Chondrocyte (in vitro differentiated cells): ENCODE measurements at regions not wholly inside any gene's neighbourhood (a gene's known extent, or its start where the extent isn't known, plus 50 kb on each side); places are given as distances from the start of the nearest gene placed in this dataset.

ENCODE experiments used
- DNase-seq: peaks from one replicate; pipeline ENCODE4 v3.0.0; 2021; ENCODE audit warnings: mixed read lengths, low spot score
- H3K27ac Mint-ChIP-seq: one replicate; pipeline ENCODE4 v1.8.0; 2021; ENCODE audit warnings: mild to moderate bottlenecking, moderate library complexity, mixed read lengths; ENCODE audit not compliant: unreplicated experiment
- H3K27me3 Mint-ChIP-seq: 2 replicates; pipeline ENCODE4 v1.8.0; 2021; ENCODE audit warnings: low read depth, mixed read lengths
- H3K36me3 Mint-ChIP-seq: 2 replicates; pipeline ENCODE4 v1.8.0; 2021; ENCODE audit warnings: low read depth, mixed read lengths
- H3K4me1 Mint-ChIP-seq: 2 replicates; pipeline ENCODE4 v1.8.0; 2021; ENCODE audit warnings: low read depth, mild to moderate bottlenecking, mixed read lengths
- H3K4me3 Mint-ChIP-seq: one replicate; pipeline ENCODE4 v1.8.0; 2021; ENCODE audit warnings: mild to moderate bottlenecking, moderate library complexity, mixed read lengths; ENCODE audit not compliant: unreplicated experiment
- H3K9me3 Mint-ChIP-seq: 2 replicates; pipeline ENCODE4 v1.8.0; 2021; ENCODE audit warnings: low read depth, mixed read lengths
- CTCF ChIP-seq: fragments of 200-600 bp; sonication (generic); IDR thresholded peaks from 2 replicates; pipeline ENCODE4 v1.5.0; 2021; ENCODE audit warnings: antibody characterized with exemption, mild to moderate bottlenecking, moderate library complexity

- H3K4me1 Mint-ChIP-seq: no peaks in the 10 kb centered on the region
These were observed 142.0 kb upstream of the SYT10 start for GRCh38 chr12:33581613-33582122.

GRCh38 chr12:33586576-33586975 is 147.0 kb upstream of the SYT10 start:
- no peak overlapping the region for H3K4me3 Mint-ChIP-seq
- H3K4me1 Mint-ChIP-seq: no peaks in the 10 kb centered on the region
- no peak for TF ChIP-seq CTCF
- H3K9me3 Mint-ChIP-seq: no peaks in the 10 kb centered on the region
- H3K36me3 Mint-ChIP-seq: no peaks in the 10 kb centered on the region
- H3K27me3 Mint-ChIP-seq: peaks cover 2% of the 10 kb centered on the region
- DNase-seq: no peak
- no peak overlapping the region for H3K27ac Mint-ChIP-seq

More at GRCh38 chr12:33581613-33582122, 142.0 kb upstream of the SYT10 start:
- H3K27me3 Mint-ChIP-seq: peaks cover 3% of the 10 kb centered on the region
- no peak for DNase-seq
- no peaks in the 10 kb centered on the region for H3K36me3 Mint-ChIP-seq
- no peak for TF ChIP-seq CTCF
- H3K9me3 Mint-ChIP-seq: peaks cover 14% of the 10 kb centered on the region
- no peak overlapping the region for H3K4me3 Mint-ChIP-seq
- no peak overlapping the region for H3K27ac Mint-ChIP-seq

GRCh38 chr12:33587354-33587753 is 147.7 kb upstream of the SYT10 start:
- no peak overlapping the region for H3K27ac Mint-ChIP-seq
- no peak for DNase-seq
- H3K4me3 Mint-ChIP-seq: no peak overlapping the region

GRCh38 chr12:33587784-33588712 is 148.4 kb upstream of the SYT10 start:
- Mint-ChIP-seq H3K9me3 (no peaks in the 10 kb centered on the region), H3K4me3 (no peak overlapping the region), H3K36me3 (no peaks in the 10 kb centered on the region), H3K27ac (no peak overlapping the region), H3K27me3 (no peaks in the 10 kb centered on the region), H3K4me1 (no peaks in the 10 kb centered on the region)
- no peak for DNase-seq
- TF ChIP-seq CTCF: no peak

More at GRCh38 chr12:33587354-33587753, 147.7 kb upstream of the SYT10 start:
- no peak for TF ChIP-seq CTCF
- Mint-ChIP-seq H3K4me1 (no peaks in the 10 kb centered on the region), H3K9me3 (no peaks in the 10 kb centered on the region), H3K27me3 (no peaks in the 10 kb centered on the region), H3K36me3 (no peaks in the 10 kb centered on the region)

GRCh38 chr12:33588725-33589405 is 149.2 kb upstream of the SYT10 start:
- no peaks in the 10 kb centered on the region for H3K27me3 Mint-ChIP-seq
- no peak for DNase-seq
- no peaks in the 10 kb centered on the region for H3K4me1 Mint-ChIP-seq
- no peak overlapping the region for H3K27ac Mint-ChIP-seq
- H3K36me3 Mint-ChIP-seq: no peaks in the 10 kb centered on the region
- TF ChIP-seq CTCF: no peak
- H3K4me3 Mint-ChIP-seq: no peak overlapping the region
- H3K9me3 Mint-ChIP-seq: no peaks in the 10 kb centered on the region
